Activated CD4-positive, alpha-beta T cell treated with anti-CD3 and anti-CD28 coated beads for 48 hours (primary cell): ENCODE measurements at regions not wholly inside any gene's neighbourhood (a gene's known extent, or its start where the extent isn't known, plus 50 kb on each side); places are given as distances from the start of the nearest gene placed in this dataset.

Experiments
- DNase-seq: peaks from one replicate; pipeline ENCODE4 v3.0.0-alpha.2; 2020

DNA sequence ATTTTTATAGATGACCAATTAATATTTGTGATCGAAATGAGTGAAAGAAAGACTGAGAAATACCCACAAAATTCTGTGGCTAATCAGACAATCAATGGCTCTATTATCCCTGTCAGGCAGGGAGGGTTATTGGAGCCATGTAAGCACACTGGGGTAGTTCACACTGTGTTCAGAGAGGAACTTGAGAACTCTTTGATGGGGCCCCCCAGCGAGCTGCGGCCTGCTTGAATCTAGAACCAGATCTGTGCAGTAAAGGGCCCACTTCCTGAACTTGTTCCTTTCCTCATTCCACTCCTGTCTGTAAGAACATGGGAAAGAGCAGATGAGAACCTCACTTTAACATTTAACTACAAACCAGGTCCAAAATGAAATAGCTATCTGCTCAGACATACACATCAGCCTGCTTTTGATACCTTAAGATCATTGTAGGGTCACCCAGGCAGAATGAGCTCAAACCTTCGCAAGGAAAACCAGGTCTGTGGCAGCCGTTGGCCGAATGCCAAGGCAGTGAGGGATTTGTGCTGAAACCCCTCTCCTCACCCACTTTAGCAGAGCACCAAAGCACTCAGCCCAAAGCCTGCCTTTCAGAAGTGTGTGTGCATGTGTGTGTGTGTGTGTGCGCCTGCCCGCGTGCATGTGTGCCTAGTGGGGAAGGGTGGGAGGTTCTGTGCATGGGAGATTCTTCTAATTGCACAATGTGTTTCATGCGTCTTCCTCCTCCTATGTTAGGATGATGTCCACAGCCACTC lies 365.6 kb upstream of the MGMT start:
- no peak for DNase-seq

DNA sequence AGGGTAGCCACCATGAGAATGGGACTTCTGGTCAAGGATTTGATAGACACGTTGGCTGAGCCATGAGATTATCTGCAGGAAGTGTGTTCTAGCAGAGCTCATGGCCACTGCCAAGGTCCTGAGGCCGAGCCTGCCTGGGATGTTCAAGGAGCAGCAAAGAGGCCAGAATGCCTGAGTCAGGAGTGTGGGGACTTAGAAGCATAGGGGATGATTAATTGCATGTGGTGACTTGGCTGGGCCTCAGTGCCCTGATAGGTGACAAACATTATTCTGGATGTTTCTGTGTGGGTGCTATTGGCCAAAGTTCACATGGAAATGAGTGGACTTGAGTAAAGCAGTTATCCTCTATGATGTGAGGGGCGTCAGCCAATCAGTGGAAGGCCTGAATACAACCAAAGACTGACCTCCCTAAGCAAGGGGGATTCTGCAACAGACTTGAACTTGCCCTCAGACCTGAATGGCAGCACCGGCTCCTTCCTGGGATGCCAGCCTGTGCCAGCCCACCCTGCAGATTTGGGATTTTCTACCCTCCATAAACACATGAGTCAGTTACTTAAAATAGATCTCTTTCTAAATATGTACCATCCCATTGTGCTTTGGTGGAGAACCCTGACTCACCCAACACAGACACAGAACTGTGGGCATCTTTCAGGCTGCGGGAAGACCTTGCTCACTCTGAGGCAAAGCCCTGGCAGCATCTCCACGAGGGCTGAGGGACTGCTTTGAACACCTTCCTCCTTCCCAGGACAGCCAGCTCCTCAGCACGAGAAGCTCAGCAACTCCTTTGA lies 363.9 kb upstream of the MGMT start:
- DNase-seq = no peak

DNA sequence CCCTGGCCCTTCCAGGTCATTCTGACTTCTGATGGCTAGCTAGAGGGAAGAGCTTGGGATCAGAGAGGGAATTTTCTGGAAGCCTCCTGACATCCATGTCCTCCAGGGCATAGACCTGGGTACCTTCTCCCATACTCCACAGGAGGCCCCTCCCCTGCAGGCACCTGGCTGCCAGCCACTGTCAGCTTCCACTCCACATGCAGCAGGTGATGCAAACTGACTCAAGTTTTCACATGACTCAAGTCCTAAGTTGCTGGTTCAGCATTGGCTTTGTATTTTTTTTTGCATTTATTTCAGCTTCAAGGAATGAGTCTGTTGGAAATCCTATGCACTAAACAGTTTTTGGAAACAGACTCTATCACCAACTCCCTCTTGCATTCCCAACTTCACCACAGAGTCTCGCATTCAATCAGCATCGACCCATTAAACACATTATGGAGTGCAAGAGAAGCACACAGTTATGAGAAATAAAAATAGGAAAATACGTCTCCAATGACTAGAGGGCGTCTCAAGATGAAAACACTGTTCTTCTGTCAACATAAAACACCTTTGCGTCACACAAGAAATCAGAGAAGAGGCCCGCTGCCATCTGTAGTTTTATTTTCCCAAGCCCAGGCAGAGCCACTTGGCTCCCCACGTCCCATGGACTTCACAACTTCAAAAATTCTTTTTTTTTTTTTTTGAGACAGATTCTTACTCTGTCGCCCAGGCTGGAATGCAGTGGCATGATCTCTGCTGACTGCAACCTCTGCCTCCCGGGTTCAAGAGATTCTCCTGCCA lies 362.6 kb upstream of the MGMT start:
- no peak for DNase-seq

DNA sequence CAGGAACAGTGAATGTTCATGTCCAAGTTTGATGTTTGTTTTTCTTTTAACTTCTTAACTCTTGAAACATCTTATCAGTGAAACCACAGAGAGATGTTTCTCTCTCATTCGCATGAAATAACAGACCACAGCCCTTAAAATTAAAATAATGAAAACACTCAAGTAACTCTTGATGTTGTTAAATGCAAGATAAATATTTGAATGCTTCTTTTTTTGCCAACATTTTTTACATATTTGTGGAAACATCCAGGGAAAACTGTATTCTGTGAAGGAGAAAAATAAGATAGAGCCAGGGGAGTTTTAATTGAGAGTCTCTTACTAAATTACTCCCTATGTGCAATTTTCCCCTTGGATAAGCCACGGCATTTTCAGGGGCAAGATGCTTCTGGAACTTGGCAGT lies 361.8 kb upstream of the MGMT start:
- DNase-seq = no peak

DNA sequence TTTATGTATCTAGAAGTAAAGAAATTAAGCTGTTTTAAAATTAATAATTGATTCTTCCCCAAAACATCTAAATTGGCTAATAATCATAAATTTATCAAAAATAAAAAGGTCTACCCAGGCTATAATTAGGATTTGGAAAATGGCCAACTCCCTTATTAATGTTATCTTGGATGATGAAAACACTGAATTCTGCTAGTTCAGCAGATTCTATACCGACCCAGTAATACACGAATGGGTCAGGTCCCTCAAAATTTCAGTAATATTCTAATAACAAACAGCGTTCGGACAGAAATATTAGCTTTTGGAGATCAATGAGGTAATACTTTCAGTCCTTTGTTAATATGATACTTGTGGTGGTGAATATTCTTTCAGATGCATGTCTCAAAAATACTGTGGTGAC lies 360.7 kb upstream of the MGMT start:
- no peak for DNase-seq

DNA sequence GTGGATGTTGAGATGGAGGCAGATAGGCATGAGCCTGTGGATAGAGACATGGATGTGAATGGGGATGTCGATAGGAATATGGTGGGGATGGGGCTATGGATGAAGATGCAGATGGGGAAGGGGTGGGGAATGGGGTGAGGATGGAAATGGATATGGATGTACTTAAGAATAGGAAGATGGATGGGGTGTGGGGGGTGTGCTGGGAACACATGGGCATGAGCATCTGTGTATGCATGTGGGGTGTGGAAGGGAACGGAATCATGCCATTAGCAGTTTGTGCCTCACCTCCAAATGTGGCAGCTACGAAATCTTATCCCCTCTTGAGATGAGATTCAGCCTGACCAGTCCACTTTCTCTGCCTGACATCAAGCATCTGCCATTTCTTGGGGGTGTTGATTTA lies 359.5 kb upstream of the MGMT start:
- DNase-seq = no peak

DNA sequence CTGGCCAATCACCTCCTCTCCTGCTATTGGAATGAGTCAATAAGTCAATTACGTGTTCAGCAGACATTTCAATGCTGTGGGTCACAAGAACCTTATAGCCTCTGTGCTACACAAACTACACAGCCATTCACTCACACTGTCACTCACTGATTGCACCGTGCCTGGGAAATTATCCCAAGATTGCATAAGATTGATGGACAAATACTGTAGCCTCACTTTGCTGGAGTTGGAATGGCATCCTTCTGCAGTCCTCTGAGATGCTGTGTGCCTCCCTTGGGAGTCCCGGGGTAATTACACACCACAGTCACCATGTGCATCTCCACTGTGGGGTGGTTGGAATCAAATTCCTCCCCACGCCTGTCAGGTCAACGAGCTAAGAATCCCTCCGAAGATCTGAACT lies 358.7 kb upstream of the MGMT start:
- no peak for DNase-seq

DNA sequence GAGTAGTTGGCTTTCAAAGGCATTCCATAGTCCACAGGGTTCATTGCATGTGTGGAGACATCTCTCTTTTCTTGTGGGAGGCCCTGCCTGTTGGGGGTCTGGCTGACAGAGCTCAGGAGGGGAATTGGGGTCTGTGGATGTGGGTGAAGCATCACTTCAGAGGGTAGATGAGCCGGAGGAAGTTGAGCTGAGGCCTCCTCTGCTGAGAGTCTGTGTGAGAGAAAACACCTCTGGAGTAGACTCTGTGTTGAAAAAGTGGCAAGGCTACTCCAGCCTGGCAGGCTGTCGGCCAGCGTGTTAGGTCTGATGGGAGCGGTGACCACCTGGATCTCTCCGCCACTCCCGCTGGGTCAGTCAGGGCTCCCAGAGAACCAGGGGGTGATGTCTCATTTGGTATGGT lies 358.0 kb upstream of the MGMT start:
- DNase-seq = no peak

DNA sequence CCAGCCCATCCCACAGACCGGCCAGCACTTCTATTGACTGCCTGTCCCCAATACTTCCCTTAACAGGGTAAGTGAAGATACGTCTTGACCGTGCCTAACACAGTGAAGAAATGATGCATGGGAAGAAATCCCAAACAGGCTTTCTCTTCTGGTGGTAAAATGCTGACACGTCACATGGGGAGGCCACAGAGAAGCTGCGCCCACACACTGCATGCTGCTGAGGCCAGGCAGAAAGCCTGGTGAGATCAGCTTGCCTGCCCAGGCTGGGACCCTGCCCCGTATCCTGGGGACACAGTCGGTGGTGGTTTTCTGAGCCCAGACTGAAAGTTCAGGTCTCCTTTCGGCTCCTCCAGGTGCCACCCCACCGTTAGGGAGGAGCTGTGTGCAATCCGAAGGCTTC lies 356.3 kb upstream of the MGMT start:
- DNase-seq = no peak

DNA sequence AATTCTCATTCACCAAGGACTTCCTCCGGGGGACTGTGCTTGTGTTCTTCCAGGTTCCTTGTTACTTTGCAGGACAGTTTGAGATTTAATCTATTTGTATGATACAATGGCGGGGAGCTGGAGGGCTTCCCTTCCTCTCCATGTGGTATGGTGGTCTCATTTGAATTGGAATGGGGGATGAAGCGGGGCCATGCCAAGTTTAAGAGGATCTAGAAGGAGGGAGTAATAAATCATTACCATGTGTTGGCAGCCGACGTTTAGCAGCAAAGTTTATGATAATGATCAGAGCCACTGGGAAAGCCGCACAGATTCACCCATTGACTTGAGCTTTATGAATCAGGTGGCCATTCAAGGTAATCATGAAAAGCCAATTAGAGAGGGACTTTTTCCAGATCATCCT lies 355.1 kb upstream of the MGMT start:
- no peak for DNase-seq

DNA sequence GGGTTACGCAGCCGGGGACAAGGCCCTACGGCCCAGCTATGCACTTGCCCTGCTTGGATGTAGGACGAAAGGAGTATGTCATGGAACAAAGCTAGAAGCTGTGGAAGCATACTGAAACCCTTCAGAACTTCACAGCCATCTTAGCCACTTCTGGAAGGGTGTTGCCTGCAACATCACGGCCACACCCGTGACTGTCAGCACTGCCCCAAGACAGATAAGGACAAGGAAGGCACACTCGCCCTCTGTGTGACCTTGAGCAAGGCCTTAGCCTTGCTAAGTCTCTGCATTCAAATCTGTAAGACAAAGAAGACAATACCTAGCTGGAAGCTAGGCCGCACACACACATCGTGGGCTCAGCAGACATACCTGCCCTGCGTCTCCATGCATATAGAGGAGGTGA lies 352.5 kb upstream of the MGMT start:
- no peak for DNase-seq

DNA sequence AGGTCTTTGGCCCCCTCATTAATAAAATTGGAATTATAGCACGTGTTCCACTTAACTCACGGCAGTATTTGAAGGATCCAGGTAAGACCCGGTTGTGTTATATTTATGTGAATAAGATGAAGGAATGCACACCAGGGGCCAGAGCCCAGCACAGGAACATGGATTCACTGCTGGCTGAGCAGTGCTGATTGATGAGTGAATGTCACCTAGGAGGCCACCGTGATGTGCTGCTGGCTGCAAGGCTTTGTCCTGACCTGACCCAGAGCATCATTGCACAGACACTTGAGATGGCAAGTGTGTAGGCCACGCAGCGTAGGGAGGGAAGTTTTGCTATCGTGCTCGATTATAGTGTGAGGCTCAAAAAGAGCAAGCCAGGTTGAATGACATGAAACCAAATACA lies 350.7 kb upstream of the MGMT start:
- no peak for DNase-seq

DNA sequence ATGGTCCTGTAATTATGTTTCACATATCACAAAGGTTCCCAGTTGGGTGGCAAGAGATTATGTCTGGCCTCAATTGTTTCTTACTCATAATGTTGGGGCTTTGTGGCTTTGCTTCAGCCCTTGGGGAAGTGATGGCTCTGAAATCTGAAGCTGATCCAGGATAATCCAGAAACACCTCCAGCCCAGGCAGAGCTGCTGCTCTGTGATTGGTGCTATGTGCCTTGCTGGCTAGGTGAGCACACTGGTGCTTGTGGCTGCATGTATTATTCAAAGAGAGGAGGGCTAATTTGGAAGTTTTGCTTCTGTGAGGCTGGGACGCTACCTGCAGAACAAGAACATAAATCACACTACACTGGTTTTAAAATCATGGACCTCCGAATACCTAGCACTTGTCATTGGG lies 346.6 kb upstream of the MGMT start:
- DNase-seq = no peak

DNA sequence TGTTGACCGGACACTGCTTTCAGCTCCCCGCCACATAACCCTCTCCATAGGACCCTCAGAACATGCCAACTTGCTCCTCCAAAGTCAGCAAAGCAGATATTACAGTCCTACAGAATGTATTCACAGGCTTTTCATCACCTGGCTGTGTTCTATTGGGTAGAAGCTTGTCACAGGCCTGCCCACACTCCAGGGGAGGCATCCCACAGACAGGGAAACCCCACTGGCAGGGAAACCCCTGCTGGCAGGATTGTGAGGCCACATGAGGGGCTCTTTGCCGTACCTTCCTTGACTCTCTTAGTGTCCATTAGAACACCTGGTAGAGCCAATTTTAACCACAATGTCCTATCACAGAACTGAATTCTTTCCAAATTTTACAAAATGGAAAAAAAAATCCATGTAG lies 344.2 kb upstream of the MGMT start:
- no peak for DNase-seq

DNA sequence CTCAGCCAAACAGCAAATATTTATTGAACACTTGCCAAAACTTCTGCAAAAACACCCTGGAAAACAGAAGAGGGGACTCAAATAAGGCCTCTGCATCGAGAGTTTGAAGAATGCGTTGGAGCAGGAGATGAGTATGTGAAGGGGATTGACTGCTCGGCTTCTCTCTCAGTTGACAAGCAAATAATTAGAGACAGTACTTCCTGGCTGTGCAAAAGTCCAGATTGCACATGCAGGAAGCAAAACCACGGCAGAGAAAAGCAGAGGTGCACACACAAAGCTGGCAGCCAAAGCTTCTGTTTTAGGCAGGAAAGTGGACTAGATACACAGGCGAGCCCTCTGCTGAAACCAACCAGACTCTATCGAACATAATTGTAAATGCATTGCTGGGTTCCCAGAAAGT lies 343.6 kb upstream of the MGMT start:
- DNase-seq = no peak

DNA sequence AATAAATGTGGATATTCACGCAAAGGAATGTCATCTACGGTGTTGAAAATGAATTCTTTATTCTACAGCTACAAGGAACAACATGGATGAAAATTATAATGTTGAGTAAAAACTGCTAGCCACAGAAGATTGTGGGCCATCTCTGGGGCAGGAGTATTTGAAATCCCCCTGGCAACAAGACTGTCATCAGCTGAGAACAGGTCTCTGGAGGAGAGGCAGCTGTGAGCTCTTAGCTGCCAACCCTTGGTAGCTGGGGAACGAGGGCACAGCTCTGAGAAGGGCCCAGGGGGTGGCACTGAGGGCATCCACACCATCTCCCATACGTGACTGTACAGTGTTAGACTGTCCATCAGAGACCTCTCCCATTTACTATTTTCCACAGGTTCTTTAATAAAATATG lies 340.1 kb upstream of the MGMT start:
- DNase-seq = no peak

DNA sequence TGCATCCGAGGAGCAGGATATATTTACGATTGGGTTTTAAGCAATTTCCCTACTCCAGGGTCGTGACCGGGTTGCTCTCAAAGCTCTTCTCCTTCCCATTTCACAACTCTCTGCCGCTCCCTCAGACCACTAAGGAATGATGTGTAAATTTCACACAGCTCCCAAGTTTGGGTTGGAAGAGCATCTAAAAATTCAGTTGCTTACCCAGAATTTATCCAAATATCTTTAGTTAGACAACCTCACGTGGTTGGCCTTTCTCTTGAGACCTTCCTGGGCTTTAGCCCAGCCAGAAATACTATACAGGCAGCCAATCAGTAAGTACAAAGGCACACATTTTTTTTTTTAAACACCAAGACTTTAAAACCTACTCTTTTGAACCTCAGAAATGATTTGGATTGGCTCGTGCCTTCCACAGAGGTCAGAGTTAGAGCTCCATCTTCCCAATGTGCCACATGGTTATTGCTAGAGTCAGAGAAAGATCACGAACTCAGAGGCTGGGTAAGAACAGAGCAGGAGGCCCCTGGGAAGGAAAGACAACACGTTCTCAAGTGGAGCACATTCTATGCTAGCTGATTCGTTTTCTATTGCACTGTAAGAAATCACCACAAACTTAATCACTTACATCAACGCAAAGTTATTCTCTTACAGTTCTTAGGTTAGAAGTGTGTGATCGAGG lies 335.4 kb upstream of the MGMT start:
- DNase-seq = no peak

DNA sequence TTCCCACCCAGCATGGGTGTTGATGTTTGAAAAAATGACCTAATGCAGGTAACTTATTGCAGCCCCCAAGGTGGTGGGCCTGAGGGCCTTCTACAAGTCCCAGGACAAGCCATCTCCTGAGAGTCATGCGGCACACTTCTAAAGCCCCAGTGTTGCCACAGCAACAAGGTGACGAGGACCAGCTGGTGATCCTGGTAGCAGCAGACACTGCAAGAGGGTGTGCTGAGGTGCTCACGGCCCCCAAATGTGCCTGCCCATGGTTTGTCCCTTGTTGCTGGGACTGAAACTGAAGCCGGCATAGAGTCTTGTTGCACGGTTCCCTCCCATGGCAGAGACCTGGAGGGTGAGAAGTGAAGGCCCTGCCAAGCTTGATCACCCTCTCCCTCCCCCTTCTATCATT lies 333.2 kb upstream of the MGMT start:
- no peak for DNase-seq

DNA sequence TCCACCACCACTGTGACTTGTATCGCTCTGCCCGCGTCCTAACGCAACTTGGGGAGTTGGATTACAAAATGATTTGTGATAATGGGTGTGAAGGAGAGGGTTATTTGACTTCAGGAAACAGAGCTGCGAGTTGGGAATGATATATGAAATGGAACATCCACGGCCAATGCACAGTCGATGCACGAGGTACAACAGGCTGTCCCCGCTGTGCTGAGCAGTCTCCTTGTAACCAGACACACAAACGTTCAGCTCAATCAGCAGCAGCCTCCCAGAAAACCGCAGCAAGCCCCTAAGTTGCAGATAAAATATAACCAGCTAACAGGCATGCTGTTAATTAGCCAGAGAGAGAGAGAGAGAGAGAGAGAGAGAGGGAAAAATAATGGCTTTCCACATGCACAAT lies 332.7 kb upstream of the MGMT start:
- no peak for DNase-seq

DNA sequence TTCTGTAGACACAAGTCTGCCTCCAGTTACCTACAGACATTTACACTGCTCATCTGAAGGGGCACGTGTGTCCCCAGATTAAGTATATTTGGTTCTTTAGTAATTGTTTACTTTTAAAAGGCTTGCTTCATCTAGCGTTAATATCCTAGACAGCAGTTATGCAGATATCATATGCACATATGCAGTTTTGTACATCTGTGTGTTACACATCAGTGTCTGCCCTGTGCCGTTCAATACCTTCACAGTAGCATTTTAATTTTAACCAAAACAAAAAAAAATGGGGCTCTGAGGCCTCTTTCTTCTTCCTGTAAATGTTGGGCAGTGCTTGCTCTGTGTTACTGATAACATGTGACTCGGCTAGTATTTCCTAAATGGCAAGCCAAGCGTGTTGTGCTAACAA lies 331.4 kb upstream of the MGMT start:
- DNase-seq = no peak

DNA sequence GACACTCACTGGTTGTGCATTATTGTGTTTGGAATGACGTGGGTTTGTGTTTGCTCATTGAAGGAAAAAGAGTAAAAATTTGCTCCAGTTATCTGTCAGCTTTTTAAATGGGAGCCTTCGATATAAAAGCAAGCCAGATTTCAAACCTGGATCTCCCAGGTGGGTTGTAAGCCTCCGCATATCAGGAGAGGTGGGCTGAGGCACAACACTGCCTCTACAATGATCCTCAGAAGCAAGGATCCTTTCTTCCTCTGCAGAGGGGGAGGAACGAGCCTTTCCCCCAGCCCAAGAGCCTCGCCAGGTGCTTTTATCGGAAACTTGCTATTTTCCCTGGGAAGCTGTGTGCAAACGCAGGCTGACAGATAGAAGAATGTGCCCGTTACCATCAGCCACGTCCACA lies 331.0 kb upstream of the MGMT start:
- no peak for DNase-seq

DNA sequence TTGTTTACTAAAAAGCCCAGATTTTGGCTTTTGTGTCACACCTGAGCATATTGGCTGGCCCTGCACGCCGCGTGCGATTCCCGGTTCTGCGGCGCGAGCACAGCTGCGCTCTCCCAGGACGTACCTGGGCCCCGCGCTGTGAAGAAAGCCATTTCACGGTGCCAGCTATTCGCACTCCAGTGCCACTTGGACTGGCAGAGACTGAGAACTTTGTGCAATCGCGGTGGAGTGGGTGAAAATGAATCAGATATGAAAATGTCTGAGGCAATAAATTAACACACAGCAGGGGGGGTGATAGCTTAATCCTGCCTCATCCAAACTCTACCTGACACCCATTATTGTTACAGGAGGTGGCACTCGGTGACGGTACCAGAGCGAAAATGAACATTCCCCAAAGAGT lies 330.1 kb upstream of the MGMT start:
- no peak for DNase-seq
